Stimulated activated CD8-positive, alpha-beta memory T cell treated with anti-CD3 and anti-CD28 coated beads, Interleukin-4, amount 100 ng/mL, for 48 hours (primary cell): ENCODE measurements at regions not wholly inside any gene's neighbourhood (a gene's known extent, or its start where the extent isn't known, plus 50 kb on each side); places are given as distances from the start of the nearest gene placed in this dataset.
"Not testable (repeated sequence)": the region's sequence is repeated elsewhere in the genome, so short reads cannot be mapped to it uniquely, and the experiment has no call there.

ENCODE experiments used
- DNase-seq: peaks from one replicate; pipeline ENCODE4 v3.0.0-alpha.2; 2020

DNA sequence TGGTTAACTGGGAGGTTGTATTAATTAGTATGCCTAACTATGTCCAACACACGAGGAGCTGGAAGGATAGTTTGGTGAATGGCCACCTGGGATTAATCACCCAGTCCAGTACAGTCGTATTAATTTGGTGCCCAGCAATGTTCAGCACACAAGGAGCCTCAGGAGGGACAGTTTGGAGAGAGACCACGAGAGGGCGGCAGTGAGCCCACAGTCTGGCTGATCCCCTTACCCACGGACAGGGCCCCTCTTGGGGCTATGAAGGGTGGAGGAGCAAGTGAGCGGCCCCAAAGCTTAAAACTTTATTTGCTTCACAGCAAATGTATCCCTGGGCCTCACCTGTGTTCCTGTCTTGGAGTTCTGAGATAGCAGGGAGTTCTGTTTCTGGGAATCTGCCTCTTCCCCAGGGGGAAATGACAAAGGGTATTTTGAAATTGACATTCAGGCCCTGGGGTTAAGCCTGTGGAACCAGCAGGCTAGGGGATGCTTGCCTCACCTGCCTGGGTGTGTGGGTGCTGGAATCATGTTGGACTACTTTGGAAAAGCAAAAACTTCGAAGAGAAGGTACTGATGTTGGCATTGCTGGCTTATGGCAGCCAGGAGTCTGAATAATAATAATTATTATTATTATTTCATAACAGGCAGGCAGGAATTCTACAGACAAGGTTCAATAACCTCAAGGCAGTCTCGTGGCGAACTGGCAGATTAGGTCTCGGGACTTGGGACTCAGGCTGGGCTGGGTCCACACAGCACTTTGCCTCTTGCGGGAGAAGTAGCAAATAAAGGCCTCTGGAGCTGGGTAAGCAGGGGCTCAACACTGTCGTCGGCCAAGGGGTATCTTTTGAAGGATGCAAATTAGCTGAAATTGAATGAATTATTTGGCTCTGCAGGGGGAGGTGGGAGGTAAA, 227.6 kb upstream of the ASIC2 start:
- DNase-seq = peak; percentile 80

GRCh38 chr17:33521784-33522183, 228.7 kb upstream of the ASIC2 start:
- no peak for DNase-seq

- no peak for DNase-seq
These were observed 229.5 kb upstream of the ASIC2 start for GRCh38 chr17:33522623-33523022.

GRCh38 chr17:33523577-33523981, 230.5 kb upstream of the ASIC2 start:
- DNase-seq = no peak

DNA sequence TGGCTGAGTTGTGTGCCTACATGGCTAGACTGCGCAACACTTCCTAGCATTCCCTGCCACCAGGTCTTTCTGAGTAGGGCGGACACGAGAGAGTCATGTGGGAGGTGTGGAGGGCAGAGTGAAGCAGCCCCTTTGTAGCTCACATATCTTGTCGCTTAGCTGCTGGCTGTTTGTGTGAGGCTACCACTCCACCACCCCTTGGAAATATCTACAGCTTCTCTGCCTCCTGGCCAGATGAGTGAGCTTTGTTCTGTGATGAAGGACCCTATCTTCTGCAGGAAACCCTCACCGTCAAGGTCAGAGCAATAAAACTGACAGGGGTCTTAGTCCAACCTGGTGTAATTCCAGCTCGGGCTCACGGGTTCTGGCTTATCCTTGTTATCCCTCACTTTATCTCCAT, 232.1 kb upstream of the ASIC2 start:
- DNase-seq = no peak

DNA sequence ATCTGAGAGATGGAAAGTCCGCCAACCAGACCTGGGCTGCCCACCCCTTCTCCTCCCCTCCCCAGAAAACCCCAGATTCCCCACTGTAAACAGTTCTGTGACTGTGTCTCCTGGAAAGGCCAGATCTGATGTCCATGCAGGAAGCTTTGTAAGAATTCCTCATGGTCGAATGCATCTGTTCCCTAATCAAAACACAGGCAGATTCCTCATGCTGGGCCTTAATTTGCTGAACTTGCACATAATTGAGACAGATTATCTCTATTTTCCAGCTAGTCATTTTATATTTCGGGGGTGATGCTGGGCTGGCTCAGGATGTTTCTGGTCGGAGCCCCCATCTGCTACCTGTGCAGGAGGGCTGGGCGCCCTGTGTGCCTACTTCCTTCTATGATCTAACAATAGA, 233.6 kb upstream of the ASIC2 start:
- no peak for DNase-seq

GRCh38 chr17:33527290-33527689, 234.2 kb upstream of the ASIC2 start:
- no peak for DNase-seq

- no peak for DNase-seq
These were observed 235.8 kb upstream of the ASIC2 start for GRCh38 chr17:33528846-33529245.

DNA sequence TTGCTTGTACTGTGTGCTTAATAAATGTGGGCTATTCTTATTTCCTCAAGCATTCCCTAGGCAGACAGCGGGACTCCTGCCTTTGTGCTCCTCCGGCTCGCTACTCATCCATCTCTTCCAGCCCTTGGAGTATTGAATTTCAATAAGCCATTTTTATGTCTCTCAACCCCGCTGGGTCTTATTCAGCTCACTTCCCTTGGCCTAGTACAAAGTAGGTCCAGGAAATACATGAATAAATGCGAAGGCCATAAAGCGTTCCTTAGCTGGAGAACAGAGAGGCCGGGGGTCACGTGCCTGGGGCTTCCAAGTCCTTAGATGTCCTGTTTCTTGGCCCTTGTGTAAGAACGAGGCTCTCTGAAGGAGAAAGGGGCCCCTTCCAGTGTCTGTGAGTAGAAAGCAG, 236.7 kb upstream of the ASIC2 start:
- DNase-seq = no peak

DNA sequence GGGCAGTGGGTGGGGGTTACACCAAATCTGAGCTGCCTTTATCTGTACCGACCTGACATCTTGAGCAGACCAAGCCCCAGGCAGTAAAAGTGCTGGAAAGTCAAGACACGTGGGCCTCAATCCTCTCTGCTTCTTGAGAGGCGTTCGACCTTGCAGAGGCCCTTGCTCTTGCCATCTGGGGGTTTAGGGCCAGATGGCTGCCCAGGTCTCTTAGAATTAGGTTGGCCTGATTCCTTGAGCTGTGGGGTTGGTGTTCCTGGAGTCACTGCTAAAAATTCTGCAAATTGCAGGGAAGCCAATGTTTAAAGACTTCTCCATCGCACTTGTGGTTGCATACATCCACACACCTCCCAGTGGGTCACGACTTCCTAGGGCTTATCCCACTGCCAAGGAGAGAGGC, 238.2 kb upstream of the ASIC2 start:
- DNase-seq = no peak

DNA sequence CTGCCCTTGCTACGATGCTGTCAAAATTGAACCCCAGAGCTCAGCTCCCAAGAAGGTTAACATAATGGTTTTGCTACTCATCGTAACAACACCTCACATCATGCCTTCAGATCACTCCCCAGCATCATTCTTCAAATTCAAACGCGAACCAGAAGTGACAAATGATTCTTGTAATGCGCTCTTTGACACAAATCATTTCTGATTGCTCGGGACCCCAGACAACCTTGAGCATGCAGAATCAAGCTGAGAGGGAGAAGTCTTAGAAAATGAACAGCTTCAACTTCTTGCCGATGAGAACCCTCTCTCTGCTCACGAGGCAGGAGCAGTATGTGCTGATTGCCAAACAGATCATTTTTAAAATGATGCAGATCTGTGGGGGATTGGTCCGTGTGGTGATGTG, 241.0 kb upstream of the ASIC2 start:
- DNase-seq = no peak

DNA sequence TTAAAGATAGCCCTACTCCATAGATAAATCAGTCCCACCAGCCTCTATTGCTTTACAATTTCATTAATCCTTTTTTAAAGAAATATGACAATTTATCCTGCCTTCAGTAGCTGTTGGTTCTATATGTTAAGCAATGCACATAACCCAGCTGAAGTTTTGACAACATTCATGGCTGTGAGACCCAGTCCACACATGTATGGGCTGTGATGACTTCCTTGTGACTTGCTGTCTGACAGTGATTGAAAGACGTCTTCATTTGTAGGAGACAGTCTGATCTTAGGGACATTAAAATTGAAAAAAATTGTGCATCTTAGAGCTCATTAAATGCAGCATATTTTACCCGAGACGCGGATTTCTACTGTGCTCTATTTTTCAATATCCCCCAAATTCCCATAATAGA, 252.0 kb upstream of the ASIC2 start:
- no peak for DNase-seq

DNA sequence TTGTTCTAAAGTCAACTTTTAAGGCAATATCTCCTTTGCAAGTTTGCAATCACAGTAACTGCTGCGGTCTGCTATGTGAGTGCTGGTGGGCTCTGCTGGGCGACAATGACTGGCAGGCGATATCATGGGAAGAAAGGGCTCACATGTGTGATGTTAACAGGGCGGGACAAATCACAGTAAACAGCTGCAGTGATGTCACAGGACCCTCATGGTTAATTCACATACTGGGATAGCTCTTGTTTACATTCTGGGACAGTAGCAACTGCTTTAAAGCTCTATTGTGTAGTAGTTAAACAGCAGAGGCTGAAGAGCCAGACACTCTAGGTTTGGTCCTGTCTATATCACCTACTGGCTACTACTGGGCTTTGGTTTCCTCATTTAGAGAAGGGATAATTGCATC, 257.2 kb upstream of the ASIC2 start:
- DNase-seq = no peak

- no peak for DNase-seq
These were observed 258.0 kb upstream of the ASIC2 start for GRCh38 chr17:33551075-33551474.

GRCh38 chr17:33551911-33552310, 258.8 kb upstream of the ASIC2 start:
- DNase-seq = no peak

- DNase-seq = no peak
These were observed 267.1 kb upstream of the ASIC2 start for GRCh38 chr17:33560165-33560564.

GRCh38 chr17:33560871-33561270, 267.8 kb upstream of the ASIC2 start:
- DNase-seq = no peak

DNA sequence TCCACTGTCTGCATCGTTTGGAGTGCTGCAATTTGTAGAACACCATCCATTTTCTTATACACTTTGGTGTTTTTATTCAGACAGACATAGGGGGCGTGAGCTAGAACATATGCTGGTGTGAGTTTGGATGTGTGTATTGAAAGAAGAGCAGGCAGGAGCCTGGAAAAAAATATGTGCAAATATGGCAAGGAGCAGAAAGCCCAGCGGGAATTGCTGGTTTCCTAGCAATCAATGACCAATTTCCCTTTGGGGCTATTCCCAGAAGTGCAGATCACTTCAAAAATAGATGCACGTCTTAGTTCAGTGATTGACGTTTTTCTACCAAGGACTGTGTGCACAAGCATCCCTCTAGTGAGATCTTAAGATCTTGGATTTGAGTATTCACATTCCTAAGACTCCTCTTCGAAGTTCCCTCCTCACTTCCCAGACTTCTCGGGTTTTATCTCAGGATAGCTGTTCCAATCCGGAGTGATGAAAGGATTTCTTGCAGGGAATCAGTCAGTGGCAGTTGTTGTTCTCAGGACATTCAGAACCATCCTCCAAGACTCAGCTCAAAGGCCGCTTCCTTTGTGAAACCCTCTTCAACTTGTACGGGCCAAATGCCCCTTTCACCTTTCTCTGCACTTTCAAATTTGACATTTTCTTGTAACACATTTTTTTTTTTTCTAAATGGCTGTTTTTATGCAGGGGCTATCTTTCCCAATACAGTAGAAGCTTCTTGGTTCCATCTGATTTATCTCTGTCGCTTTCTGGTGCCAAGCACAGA, 268.7 kb upstream of the ASIC2 start:
- no peak for DNase-seq

GRCh38 chr17:33562792-33563191, 269.7 kb upstream of the ASIC2 start:
- DNase-seq = no peak

DNA sequence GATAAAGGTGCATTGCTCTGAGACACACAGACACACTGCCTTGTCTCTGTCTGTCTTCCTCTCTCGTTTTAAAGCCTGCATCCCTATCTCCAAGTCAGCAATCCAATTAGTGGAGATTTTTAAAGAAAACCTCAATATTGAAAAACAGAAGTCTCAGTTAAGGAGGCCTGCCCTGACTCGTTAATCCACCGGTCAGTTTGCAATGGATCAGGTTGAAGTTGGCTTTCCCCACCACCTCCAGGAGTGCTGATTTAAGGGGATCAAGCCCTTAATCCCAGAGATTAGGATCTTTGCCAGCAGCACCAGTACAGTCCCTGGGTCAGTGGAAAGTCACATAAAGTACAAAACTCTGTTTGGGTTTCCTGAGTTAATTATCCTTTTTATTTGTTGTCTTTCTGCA, 271.1 kb upstream of the ASIC2 start:
- no peak for DNase-seq

GRCh38 chr17:33567223-33567622, 274.1 kb upstream of the ASIC2 start:
- DNase-seq = no peak

DNA sequence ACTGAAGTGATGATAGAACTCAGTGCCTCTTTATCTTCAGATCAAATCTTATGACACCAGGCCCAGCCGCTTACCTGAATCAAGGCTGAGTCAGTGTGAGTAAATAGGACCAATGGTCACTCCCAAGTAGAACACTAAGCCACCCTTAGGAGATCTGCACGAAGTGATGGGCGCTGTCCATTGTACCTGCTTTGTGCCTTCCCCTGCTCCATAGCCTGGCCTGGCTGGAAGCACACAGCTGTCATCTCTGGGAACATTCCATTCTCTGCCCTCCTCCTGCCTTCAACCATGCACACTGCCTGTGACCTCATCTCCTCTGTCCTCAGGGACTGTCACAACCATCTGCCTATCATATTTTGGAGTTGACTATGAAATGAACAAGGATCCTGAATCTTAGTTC, 279.5 kb upstream of the ASIC2 start:
- DNase-seq = no peak

GRCh38 chr17:33574942-33575445, 281.9 kb upstream of the ASIC2 start:
- no peak for DNase-seq

DNA sequence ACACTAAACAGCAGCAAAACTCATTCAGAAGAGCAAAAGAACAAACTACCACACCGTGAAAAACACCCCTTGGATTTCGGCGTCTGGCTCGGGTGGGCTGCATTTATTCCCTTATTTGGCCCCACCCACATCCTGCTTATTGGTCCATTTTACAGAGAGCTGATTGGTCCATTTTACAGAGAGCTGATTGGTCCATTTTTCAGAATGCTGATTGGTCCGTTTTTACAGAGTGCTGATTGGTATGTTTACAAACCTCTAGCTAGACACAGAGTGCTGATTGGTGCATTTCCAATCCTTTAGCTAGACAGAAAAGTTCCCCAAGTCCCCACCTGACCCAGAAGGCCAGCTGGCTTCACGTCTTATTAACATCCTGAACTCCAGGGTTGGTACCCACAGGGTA, 286.6 kb upstream of the ASIC2 start:
- not testable (repeated sequence) for DNase-seq
